Stimulated activated CD4-positive, alpha-beta T cell treated with anti-CD3 and anti-CD28 coated beads, Interleukin-15, amount 100 ng/mL, for 48 hours (primary cell): ENCODE measurements at regions not wholly inside any gene's neighbourhood (a gene's known extent, or its start where the extent isn't known, plus 50 kb on each side); places are given as distances from the start of the nearest gene placed in this dataset.

Experiments
- DNase-seq, 2 donors: peaks; one replicate each; pipeline ENCODE4 v3.0.0-alpha.2; 2020; ENCODE audit warnings: low read depth in 2 of 2

DNA sequence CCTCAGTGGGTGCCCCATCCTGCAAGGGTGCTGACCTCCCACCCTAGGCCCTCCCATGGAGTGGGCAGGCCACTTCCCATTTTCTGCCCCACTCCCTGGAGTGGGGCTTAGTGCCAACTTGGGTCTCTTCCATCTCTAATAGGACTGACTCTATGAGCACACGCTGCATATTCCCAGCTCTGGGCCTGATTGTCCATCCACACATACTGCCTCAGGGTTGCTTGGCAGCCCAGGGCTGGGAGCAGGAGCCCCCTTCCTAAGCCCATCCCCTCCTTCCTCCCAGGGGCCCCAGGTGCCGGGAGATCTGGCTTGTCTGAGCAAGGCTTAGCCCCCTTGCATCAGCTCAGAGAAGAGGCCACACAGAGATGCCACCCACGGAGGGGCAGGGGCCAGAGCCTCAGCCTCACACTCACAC lies 55.1 kb downstream of the PJA1 start:
- no peak for DNase-seq

DNA sequence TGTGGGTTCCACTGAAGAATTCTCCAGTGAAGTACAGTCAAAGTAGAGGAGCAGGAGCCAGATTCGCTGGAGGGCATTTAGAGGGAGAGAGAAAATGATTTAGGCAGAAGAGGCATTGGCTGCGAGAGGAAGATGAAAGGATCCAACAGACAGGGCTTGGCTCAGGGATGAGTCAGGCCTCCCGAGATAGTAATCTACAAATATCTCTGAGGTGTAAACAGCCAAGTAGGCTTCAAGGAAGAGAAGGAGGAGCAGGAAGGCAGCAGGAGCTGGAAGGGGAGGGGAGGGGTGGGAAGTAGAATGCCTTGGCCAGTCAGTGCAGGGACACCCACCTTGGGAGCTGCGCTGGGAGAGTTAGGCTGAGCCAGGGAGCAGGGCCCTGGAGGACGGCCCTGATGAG lies 55.5 kb downstream of the PJA1 start:
- DNase-seq, result no peak

GRCh38 chrX:69109036-69109663 lies 56.1 kb downstream of the PJA1 start:
- DNase-seq, result no peak

DNA sequence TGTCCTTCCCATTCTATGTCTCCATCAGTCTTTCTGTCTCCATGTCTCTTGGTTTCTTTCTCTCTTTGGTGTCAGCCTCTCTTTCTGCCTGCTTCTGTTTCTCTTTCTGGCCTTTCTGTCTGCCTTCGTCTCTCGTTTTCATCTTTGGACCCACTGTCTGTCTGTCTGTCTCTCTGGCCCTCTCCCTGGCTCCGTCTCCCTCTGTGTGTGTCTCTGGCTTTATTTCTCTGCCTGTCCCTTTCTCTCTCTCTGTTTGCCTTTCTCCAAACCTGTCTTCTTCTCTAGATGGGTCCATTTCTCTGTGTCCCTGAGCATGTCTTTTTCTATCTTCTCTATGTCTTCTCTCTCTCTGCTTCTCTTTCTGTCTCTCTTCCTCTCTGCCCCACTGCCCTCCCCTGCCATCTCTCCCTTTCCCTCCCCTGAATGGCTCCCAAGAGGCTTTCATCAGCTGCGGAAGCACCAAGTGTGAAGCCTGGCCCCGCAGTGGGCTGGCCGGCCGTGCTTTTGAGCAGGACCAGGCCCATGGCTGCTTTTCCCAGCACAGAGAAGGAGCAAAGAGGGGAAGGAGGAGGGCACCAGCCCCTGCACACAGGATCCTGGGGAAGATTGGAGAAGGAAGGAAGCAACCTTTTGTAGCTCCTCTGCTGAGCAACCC lies 57.4 kb downstream of the PJA1 start:
- no peak for DNase-seq

GRCh38 chrX:69107231-69107739 lies 58.0 kb downstream of the PJA1 start:
- DNase-seq, result no peak

GRCh38 chrX:69104756-69105434 lies 60.4 kb downstream of the PJA1 start:
- no peak for DNase-seq

DNA sequence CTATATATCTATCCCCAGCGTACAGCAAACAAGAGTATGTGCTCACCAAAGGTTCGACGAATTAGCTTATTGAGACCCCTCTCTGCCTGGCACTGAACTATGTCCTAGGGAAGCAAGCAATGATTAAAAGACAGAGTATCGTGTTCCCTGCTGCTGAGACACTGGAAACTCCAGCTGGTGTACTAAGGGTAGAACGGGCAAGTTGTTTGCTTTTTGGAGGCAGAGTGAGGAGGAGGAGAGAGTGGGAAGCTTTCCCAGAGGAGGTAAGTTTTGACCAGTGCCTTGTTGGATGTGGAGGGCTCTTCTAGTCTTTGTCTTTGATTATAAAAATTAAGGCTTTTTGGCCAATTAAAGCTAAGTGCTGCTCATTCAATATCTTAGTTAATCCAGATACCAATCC lies 61.7 kb downstream of the PJA1 start:
- DNase-seq, result no peak

DNA sequence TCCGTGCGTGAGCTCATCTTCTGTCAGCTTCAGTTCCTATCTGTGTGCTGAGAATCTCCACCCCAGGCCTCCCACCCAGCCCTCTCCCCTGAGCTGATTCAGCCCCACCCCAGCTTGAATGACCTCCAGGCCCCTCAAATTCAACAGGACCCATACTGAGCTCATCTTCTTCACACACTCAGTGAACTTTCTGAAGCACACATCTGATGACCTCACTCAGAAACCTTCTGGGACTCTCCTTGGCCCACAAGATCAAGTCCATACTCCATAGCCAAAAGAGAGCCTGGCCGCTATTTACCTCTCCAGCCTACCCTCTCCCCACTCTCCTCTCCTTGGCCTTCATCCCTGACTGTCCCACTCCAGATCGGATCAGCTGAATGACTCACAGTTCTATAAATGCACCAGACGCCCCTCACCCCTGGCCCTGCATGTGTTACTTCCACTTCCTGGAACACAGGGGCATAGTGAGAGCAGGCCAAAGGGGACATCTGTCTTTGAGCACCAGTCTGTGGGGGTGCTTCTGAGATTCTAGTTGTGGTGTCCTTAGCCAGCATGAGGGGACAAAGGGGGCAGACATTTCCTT lies 62.5 kb downstream of the PJA1 start:
- DNase-seq, result no peak

DNA sequence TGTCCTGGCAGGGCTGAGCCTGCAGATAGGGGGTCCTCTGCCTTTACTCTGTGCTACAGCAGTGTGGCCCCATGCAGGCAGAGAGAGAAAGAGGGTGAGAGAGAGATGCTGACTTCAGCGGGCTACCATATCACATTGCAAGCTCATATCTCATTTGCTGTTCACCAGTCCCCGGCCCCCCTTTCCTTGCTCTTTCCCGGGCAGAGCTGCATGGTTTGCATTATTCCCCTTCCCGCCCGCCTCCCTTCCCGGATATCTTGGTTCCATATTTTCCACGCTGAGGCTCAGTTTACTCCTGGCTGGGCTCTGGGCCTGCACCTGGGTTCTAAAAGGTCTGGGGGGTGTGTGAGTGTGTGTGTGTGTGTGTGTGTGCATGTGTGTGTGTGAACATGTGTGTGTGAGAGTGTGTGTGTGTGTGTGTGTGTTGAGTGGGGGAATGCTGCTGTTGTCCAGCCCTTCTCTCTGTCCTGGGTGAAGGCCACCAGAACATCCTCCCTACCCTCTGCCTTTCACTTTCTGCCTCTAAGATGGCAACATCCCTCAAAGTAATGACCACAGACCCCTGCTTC lies 63.5 kb downstream of the PJA1 start:
- DNase-seq, result no peak

GRCh38 chrX:69100478-69100877 lies 64.8 kb downstream of the PJA1 start:
- DNase-seq, result no peak

DNA sequence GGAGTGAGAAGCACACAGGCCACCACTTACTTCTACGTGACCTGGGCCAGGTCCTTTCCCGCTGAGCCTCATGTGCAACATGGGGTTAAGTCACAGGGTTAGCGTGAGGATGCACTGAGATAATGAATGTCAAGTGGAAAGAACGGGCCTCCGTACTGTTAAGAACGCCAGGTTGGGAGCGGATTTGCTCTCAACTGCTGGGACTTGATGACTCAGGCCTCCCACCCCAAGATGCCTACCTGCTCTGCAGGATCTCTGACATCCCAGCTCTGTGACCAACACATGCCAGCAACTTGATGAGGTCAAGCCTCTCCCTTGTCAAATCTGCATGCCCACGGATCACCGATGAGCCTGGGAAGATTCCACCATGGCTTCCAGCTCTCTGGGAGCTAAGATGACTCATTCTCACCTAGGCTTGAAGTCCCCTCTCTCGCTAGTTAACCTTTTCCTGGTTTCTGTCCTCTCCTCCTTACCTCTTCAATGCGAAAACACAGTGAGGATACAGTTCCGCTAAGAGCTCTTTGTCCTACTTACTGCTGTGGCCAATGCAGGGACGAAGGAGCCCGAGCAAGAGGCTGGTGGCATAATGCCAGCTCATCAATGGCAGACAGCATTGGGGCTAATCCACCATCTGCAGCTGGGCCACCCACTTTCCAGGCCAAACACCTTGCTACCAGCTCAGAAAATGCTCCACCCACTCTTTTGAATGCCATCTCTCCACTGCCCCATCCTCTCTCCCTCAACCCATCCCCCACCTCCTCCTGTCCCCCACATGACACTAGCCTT lies 67.6 kb downstream of the PJA1 start:
- no peak for DNase-seq

GRCh38 chrX:69096963-69097362 lies 68.3 kb downstream of the PJA1 start:
- no peak for DNase-seq

GRCh38 chrX:69094977-69095669 lies 70.1 kb downstream of the PJA1 start:
- DNase-seq, result no peak

DNA sequence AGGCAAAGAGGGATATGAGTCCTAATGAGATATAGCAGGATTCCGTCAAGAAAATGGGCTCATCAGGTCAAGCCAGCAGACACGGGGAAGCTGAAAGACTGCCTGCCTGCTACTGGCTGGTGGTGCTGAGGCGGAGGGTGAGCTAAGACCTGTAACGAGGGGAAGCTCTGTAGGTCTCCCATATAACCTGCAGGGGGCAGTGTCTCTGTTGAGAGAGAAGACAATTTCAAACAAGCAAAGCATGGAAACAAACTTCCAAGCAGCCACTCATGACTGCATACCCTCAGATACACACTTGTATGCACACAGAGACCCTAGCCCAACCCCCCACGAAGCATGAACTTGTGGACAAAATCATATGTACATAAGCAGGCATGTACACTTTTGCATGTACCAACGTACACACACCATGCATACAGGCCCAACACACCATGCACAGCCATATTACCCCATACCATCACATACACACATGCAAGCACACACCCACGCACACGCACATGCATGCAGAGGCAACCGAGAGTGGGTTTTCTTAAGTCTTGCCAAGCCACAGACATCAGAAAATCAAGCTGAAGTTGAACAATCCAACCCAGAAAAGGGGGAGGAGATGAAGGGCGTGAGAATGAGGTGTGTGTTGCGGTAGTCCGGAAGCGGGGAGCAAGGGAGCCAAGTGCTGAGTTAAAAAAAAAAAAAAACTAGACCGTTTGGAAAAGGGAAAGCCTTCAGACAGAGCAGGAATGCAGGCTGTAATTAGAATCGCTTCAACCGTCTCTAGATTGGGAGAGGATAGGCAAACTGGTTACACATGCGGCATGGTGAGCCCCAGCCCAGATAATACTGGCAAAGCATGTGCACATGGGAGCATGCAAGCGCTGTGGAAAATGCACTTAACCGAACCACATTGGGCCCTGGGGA lies 71.0 kb downstream of the PJA1 start:
- peak in 1 of 2 donors; percentile 35 for DNase-seq

- DNase-seq, result no peak
These were observed 75.2 kb downstream of the PJA1 start for GRCh38 chrX:69090022-69090421.

DNA sequence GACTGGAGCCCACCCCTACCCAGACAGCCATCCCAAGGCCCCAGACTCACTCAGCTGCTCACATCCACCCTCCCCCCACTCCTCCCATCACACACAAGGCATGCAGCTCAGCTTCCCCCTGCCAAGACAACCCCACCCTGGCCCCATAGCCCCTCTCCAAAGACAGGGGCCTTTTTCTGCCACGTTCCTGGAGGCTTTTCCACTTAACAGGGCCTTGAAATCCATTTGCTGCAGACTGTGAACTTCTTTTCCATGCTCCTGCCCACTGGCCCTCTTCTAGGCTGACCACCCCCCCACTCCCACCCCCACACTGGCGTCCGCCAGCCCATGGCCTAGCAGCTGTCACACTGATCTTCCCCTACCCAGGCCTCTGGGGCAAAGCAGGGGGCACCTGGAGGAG lies 76.0 kb downstream of the PJA1 start:
- no peak for DNase-seq

GRCh38 chrX:69088171-69088938 lies 76.9 kb downstream of the PJA1 start:
- no peak for DNase-seq

DNA sequence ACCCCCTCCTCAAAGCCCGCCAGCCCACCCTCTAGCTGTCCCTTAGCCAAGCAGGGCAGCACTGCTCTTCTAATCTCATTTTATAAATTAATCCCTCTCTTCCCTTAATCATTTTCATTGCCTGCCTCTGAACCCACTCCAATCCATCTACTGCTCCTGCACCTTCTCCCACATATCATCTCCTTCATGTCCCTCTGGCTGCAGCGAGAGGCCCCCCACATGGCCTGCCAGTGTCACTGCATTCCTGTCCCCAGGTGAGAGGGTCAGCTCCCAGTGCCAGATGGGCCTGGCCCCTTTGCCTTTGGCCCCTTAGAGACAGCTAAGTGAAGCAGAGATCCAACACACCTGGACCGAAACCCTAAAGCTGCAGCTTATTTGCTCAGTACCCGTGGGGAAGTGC lies 79.4 kb downstream of the PJA1 start:
- DNase-seq, result no peak

GRCh38 chrX:69085151-69085550 lies 80.1 kb downstream of the PJA1 start:
- DNase-seq, result no peak
